ENCODE measurements at regions not wholly inside any gene's neighbourhood (a gene's known extent, or its start where the extent isn't known, plus 50 kb on each side); places are given as distances from the start of the nearest gene placed in this dataset.
"Not testable (repeated sequence)": the region's sequence is repeated elsewhere in the genome, so short reads cannot be mapped to it uniquely, and the experiment has no call there.

DNA sequence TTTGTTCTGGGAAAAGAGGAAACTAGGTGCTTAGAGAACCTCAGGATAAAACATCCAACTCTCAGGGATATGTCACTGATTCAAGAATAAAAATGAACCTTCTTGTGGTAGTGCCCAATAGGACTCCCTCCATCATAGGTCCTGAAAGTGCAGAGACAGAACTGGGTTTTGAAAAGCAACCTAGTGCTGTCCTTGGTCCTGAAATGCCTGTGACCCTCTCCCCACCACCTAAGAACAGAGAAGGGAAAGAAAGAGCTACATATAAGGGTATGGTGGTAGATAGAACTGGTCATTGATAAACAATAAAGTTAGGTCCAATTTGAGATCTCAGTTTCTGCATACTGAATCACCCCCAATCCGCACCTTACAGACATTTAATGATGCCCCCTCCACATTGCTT lies 953.3 kb downstream of the XPNPEP1 start:
- no peak overlapping the region for H3K27ac ChIP-seq
- no peaks in the 10 kb centered on the region for H3K4me1 ChIP-seq (ENCODE audit: control insufficient read depth in 1 of 2, insufficient read depth in 1 of 2, low read depth in 1 of 2, low read length in 1 of 2)
- no peaks in the 10 kb centered on the region for H3K36me3 ChIP-seq
- TF ChIP-seq, protein P1, sequence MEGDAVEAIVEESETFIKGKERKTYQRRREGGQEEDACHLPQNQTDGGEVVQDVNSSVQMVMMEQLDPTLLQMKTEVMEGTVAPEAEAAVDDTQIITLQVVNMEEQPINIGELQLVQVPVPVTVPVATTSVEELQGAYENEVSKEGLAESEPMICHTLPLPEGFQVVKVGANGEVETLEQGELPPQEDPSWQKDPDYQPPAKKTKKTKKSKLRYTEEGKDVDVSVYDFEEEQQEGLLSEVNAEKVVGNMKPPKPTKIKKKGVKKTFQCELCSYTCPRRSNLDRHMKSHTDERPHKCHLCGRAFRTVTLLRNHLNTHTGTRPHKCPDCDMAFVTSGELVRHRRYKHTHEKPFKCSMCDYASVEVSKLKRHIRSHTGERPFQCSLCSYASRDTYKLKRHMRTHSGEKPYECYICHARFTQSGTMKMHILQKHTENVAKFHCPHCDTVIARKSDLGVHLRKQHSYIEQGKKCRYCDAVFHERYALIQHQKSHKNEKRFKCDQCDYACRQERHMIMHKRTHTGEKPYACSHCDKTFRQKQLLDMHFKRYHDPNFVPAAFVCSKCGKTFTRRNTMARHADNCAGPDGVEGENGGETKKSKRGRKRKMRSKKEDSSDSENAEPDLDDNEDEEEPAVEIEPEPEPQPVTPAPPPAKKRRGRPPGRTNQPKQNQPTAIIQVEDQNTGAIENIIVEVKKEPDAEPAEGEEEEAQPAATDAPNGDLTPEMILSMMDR (IDR thresholded peaks at IDR 0.05), result no peak
- no peaks in the 10 kb centered on the region for H3K9me3 ChIP-seq
- no peaks in the 10 kb centered on the region for H3K27me3 ChIP-seq
- H3K4me3 ChIP-seq (ENCODE audit: low read depth in 1 of 2, low read length in 1 of 2), result no peak overlapping the region

DNA sequence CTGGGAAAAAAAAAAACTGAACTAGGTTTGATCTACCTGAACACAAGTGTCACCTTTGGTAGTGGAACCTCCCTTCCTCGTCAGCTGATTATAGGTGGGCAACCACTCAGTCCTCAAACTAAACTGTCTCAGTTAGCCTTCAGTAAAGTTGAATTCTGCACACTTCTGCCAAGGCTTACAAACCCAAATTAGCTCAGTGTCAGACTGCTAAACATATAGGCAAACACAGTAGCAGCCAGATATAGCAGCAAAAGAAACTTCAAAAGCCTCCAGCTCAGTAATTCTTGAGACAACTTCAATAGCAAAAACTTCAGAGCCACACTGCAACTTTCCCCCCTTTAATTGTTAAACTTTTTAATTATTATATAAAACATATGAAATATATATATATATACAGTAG lies 956.9 kb downstream of the XPNPEP1 start:
- Histone ChIP-seq H3K27me3 (no peaks in the 10 kb centered on the region), H3K27ac (no peak overlapping the region), H3K4me3 (ENCODE audit: low read depth in 1 of 2, low read length in 1 of 2) (no peak overlapping the region), H3K36me3 (no peaks in the 10 kb centered on the region), H3K4me1 (ENCODE audit: control insufficient read depth in 1 of 2, insufficient read depth in 1 of 2, low read depth in 1 of 2, low read length in 1 of 2) (no peaks in the 10 kb centered on the region), H3K9me3 (no peaks in the 10 kb centered on the region)
- TF ChIP-seq, protein P1 (IDR thresholded peaks at IDR 0.05), result no peak

DNA sequence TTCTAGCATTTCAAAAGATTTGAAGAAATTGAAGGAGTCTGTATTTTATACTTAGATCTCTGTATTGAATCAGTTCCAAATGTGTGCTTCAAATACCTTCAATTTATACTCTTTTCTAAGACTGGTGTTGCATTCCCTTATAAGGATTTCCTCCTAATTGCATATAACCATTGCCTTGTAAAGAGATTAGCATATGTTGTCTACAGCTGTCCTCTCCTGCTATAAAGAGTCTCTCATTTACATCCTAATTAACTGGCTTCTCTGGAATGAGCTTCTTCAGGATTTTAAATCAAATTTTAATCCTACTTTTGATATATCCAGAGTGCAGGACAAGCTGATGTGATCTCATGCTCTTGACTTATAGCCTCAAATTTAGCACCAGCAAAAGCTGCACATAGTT lies 957.3 kb downstream of the XPNPEP1 start:
- TF ChIP-seq, protein P1 (IDR thresholded peaks at IDR 0.05), result no peak
- Histone ChIP-seq H3K9me3 (no peaks in the 10 kb centered on the region), H3K36me3 (no peaks in the 10 kb centered on the region), H3K4me1 (ENCODE audit: control insufficient read depth in 1 of 2, insufficient read depth in 1 of 2, low read depth in 1 of 2, low read length in 1 of 2) (no peaks in the 10 kb centered on the region), H3K27me3 (no peaks in the 10 kb centered on the region), H3K27ac (no peak overlapping the region), H3K4me3 (ENCODE audit: low read depth in 1 of 2, low read length in 1 of 2) (no peak overlapping the region)

DNA sequence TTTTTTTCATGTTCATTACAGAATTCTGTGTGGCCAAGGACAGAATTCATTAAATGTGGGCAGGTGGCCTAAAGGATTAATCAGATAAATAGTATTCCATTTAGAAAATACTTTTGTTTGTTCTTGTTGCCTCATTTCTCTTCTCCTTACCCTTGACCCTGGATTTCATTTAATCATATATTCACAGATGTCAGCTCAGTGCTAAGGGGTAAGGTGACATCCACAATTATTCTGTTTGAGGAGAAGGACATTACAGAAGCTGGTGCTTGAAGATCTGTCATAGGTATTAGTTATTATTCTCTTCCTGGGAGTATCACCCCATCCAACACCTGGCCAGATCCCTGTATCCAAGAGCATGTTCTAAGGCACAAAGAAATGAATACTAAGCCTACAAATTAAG lies 961.1 kb downstream of the XPNPEP1 start:
- no peak overlapping the region for H3K27ac ChIP-seq
- H3K9me3 ChIP-seq, result no peaks in the 10 kb centered on the region
- no peak overlapping the region for H3K4me3 ChIP-seq (ENCODE audit: low read depth in 1 of 2, low read length in 1 of 2)
- H3K36me3 ChIP-seq, result no peaks in the 10 kb centered on the region
- TF ChIP-seq, protein P1 (IDR thresholded peaks at IDR 0.05), result no peak
- no peaks in the 10 kb centered on the region for H3K27me3 ChIP-seq
- no peaks in the 10 kb centered on the region for H3K4me1 ChIP-seq (ENCODE audit: control insufficient read depth in 1 of 2, insufficient read depth in 1 of 2, low read depth in 1 of 2, low read length in 1 of 2)

DNA sequence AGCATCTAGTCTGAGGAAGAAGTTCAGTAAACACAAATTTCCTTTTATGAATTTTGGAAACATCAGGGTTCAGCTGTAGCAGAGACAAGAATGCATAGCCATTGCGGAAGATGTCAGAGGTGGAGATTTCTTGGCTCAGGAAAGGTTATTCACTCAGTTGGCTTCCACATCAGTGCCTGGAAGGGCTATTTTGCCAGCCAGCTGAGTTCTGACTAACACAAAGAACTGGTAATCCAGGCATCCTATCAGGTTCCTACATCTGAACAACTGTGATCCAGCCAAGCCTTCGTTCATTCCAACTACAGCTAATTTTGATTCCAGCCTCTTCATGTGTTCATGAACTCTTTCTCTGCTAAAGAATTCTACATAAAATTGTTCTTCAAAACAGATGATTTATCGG lies 965.6 kb downstream of the XPNPEP1 start:
- H3K9me3 ChIP-seq, result no peaks in the 10 kb centered on the region
- H3K27ac ChIP-seq, result no peak overlapping the region
- H3K36me3 ChIP-seq, result no peaks in the 10 kb centered on the region
- H3K27me3 ChIP-seq, result no peaks in the 10 kb centered on the region
- no peak overlapping the region for H3K4me3 ChIP-seq (ENCODE audit: low read depth in 1 of 2, low read length in 1 of 2)
- TF ChIP-seq, protein P1 (IDR thresholded peaks at IDR 0.05), result no peak
- H3K4me1 ChIP-seq (ENCODE audit: control insufficient read depth in 1 of 2, insufficient read depth in 1 of 2, low read depth in 1 of 2, low read length in 1 of 2), result no peaks in the 10 kb centered on the region

DNA sequence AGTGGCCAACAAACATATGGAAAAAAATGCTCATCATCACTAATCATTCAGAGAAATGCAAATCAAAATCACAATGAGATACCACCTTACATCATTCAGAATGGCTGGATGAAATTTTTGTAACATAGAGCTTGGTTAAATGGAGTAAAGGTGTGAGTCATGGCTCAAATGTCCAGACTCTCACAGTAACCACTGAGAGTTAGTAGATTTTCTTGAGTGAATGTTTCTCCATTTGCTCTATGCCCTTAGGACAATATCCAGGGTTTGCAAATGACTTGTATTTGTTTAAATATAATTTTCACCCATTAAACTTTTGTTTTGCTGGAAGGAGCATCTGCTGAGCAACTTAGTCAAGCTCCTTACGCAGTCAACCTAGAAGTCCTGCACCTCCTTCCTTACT lies 967.2 kb downstream of the XPNPEP1 start:
- no peaks in the 10 kb centered on the region for H3K4me1 ChIP-seq (ENCODE audit: control insufficient read depth in 1 of 2, insufficient read depth in 1 of 2, low read depth in 1 of 2, low read length in 1 of 2)
- no peak overlapping the region for H3K27ac ChIP-seq
- no peak overlapping the region for H3K4me3 ChIP-seq (ENCODE audit: low read depth in 1 of 2, low read length in 1 of 2)
- H3K9me3 ChIP-seq, result no peaks in the 10 kb centered on the region
- H3K36me3 ChIP-seq, result no peaks in the 10 kb centered on the region
- TF ChIP-seq, protein P1 (IDR thresholded peaks at IDR 0.05), result no peak
- H3K27me3 ChIP-seq, result no peaks in the 10 kb centered on the region

DNA sequence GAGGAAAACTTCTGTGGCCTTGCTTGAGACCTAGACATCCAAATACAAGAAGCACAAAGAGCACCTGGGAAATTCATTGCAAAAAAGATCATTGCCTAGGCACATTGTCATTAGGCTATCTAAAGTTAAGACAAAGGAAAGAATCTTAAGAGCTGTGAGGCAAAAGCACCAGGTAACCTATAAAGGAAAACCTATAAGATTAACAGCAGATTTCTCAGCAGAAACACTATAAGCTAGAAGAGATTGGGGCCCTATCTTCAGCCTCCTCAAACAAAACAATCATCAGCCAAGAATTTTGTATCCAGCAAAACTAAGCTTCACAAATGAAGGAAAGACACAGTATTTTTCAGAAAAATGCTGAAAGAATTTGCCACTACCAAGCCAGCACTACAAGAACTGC lies 1003.3 kb downstream of the XPNPEP1 start:
- not testable (repeated sequence) for H3K27me3 ChIP-seq; H3K4me3 ChIP-seq (ENCODE audit: low read depth in 1 of 2, low read length in 1 of 2); H3K4me1 ChIP-seq (ENCODE audit: control insufficient read depth in 1 of 2, insufficient read depth in 1 of 2, low read depth in 1 of 2, low read length in 1 of 2); H3K27ac ChIP-seq; H3K9me3 ChIP-seq; H3K36me3 ChIP-seq
